ENCODE measurements at regions not wholly inside any gene's neighbourhood (a gene's known extent, or its start where the extent isn't known, plus 50 kb on each side); places are given as distances from the start of the nearest gene placed in this dataset.

- DNase-seq (ENCODE audit: low spot score): no peak
Measured at GRCh38 chr7:33701189-33701740, 204.1 kb upstream of the BMPER start.

GRCh38 chr7:33701927-33702326 lies 203.4 kb upstream of the BMPER start:
- no peak for DNase-seq (ENCODE audit: low spot score)

GRCh38 chr7:33702514-33703054 lies 202.8 kb upstream of the BMPER start:
- DNase-seq (ENCODE audit: low spot score): no peak

GRCh38 chr7:33705333-33705833 lies 200.0 kb upstream of the BMPER start:
- no peak for DNase-seq (ENCODE audit: low spot score)

DNA sequence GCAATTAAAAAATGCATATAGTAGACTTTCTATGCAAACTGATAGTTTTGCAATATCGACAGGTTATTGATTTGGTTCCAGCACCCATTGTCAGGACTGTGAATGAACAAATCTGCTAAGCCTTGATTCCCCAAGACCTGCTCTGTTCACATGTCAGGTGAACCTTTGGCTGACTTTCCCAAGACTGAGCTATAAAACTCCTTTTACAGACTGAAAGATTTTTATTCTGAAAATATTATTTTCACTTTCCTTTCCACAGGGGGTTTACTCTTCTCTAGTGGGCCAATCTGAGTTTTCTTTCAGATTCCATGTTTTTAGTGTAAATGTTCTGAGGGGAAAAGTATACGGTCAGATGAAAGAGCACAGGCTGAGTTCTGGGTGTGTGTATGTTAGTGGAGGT lies 199.2 kb upstream of the BMPER start:
- DNase-seq (ENCODE audit: low spot score): no peak

- DNase-seq (ENCODE audit: low spot score): no peak
Measured at GRCh38 chr7:33706771-33707200, 198.6 kb upstream of the BMPER start.

- DNase-seq (ENCODE audit: low spot score): no peak
Measured at GRCh38 chr7:33707427-33707826, 197.9 kb upstream of the BMPER start.

- DNase-seq (ENCODE audit: low spot score): no peak
Measured at GRCh38 chr7:33710608-33711007, 194.7 kb upstream of the BMPER start.

DNA sequence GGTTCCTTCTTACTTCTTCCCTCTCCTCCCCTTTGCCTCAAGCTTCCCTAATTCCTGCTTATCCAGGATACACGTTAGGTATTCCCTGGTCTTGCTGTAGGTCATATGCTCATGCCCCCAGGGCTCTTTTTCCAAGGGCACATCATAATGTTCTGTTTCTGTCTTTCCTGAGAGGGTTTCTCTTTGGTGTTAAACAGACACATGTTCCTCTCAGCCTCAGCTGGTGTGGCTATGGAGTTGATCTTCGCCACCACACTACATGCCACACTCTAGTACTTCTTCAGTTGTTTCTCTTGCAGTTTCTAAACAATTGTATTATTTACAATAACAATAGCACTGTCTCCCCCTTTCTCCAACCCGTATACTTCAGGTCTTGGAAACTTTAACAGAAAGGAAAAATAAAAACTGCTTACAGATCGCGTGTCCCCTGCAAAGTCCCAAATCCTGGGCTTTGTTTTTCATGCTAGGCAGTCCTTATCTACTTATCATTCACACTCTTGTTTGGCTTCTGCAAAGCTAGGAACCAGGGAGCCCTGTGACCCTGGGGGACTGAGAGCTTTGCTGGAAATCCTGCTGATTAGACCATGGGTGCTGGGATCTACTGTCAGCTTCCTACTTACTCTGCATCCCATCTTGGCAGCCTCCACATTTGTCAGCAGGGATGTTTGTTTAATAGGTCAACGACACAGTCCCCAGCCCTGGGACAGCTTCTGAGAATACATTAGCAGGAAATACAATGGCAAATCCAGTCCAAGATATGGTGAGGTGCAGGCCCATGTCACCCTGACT lies 193.9 kb upstream of the BMPER start:
- DNase-seq (ENCODE audit: low spot score): no peak

DNA sequence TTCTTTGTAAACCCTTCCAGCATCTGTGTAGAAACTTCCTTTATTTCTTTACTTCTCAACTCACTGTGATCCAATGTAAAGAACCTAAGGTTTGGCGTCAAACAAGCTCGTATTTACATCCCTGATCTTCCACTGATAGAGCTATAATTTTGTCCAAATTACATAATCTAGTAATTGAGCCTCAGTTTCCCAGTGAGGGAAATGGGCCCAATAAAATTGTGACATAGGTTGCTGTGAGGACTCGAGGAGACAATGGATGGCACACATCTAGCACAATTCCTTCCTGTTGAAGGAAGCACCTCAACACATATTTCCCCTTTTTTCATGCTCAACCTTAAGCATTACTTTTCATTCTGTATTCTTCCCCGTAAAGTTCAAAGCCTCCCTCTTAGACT lies 193.3 kb upstream of the BMPER start:
- no peak for DNase-seq (ENCODE audit: low spot score)

- DNase-seq (ENCODE audit: low spot score): no peak
Measured at GRCh38 chr7:33714208-33714607, 191.1 kb upstream of the BMPER start.

DNA sequence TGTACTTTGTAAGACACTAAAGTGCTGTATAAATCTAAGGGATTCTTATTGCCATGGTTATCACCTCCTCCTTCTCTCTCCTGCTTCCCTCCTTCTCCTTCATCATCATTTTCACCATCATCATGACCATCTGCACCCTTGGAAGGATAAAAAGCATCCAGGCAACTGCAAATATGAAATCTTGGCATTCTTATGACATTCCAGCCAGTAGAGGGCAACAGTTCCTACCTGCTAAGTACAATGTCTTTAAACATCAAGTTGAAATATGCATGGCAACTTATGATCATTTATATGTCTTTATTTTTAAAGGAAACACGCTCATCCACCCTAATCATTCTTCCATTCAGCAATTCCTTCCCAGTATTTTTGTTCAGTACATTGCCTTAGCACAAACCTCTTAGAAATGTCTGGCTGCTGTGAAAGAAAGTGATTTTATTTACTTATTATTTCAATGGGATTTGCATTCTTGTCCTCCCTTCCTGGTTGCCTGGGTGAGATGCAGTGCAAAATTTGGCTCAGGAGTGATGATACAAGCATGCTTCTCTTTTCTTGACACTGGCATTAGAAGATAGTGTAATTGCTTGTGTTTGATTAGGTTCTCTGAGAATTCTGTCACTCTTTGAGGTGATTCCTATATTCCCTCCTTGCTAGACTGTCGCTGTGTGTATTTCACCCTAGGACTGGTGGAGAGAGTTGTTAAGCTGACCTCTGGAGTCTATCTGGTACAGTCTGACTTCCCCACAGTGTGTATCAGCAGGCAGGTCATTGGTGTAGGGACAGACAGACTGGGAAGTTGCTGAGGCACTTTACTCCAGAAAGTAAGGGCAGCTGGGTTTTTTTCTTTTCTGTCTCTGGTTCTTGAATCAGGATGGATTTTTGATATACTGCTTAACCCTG lies 188.5 kb upstream of the BMPER start:
- DNase-seq (ENCODE audit: low spot score): no peak

DNA sequence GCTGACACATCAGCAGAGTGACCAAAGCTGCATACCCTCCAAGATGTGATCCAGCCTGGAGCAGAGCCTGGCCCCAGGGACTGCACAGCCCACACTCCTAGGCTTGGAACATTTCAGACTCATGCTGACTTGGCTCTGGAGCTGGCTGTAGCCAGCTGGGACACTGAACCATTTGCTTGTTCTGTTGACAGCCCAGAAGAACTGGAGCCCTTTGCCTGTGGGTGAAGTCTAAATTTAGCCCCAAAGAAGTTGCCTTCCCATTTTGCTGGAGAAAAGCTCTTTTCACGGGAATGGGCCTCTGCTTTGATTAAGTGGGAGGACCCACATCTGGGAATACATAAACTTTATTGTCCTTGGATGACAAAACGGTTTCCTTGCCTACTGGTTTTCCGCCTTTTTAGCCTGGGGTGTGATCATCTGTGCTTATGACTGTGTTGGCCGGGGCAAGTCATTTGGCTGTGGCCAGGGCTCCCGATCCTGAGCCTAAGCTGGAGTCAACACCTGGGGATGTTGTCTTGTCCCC lies 186.2 kb upstream of the BMPER start:
- no peak for DNase-seq (ENCODE audit: low spot score)

DNA sequence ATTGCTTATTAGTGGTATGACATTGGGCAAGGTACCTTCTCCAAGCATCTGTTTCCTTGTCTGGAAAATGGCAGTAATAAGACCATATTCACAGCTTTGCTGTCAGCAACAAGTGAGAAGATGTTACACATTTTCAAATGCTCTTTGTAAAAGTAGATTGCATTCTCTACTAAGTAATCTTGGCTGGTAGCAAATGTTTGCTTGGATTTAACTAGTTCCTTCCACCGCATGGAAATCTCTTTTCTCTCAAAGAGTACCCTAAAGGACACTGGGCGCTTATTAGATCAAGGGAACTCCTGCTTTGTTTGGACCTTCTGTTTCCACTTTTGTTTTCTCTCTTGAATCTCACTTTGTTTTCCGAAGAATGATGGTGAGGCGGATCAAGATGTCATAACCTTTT lies 185.2 kb upstream of the BMPER start:
- no peak for DNase-seq (ENCODE audit: low spot score)

DNA sequence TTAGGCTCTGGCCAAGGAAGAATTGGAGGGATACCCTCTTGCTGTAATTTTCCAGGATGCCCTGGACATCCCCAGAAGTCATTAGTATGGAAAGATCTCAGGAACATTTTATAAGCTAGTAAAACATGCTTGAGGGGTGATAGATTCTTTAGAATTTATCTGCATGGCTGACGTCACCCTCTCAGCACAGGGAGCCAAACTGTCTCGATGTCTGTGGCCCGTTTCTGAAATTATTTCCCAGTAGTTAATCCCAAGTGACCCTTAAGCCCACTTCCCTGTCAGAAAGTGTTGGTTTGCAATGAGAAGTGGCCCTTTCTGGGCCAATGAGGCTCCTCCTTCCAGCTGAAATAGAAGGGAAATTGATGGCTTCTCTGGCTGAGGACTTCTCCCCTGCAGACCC lies 184.5 kb upstream of the BMPER start:
- DNase-seq (ENCODE audit: low spot score): no peak

- DNase-seq (ENCODE audit: low spot score): no peak
Measured at GRCh38 chr7:33721895-33722294, 183.4 kb upstream of the BMPER start.

GRCh38 chr7:33722383-33723101 lies 182.8 kb upstream of the BMPER start:
- peak; percentile 79 for DNase-seq (ENCODE audit: low spot score)

DNA sequence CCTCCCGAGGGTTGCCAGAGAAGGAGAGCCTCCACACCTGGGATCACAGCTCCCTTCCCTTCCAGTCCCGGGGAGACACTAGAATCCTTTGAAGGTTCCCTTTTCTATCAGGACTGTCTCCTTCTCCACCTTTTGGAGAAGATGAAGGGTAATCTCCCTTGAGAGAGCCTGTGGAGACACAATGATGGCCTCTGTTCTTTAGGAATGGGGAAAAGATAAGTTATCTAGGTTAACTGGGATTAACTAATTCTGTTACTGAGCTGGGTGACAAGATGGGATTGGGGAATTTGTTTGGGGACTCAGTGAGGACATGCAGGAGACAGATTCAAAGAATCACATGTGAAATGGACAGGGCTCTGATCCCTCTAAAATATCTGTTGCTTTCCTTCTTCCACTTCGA lies 181.1 kb upstream of the BMPER start:
- no peak for DNase-seq (ENCODE audit: low spot score)

DNA sequence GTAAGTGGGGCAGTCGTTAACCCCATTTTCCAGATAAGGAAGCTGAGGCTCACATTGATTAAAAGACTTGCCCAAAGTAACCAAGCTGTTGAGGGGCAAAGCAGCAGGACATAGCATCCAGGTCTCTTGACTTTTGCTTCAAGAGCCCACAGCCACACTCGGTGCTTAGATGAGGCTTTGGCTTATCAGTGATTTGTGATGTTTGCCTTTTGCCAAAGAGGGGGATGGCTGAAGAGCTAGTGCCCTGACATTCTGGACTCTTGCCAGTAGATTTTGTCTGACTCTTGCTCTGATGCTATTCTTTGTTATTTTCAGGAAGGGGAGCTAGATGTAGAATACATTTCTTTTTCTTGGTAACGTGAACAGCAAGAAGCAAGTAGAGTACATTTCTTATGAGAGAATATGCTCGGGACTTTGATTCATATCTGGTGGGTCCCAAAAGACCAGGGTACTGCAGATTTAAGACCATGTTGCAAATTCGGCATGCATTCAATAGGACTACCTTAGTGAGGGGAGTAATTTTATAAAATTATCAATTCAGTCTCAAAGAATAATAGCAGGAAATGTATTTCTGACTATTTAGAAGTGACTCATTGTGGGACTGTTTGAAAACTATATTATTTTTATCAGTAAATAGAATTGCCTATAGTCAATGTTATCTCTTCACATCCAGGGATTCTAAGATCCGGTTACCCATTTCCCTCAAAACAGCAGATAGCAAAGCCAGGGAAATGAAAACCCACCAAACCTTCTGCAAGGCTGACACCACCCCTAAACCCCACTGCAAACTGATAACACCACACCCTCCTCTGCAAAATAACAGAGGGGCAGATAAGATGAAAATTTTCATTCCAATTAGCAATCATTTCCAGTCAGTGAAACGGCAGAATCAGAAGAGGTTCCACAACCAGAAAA lies 180.0 kb upstream of the BMPER start:
- DNase-seq (ENCODE audit: low spot score): no peak

GRCh38 chr7:33726582-33726981 lies 178.8 kb upstream of the BMPER start:
- DNase-seq (ENCODE audit: low spot score): no peak
